NCI-H446 (cell line): ENCODE measurements at regions not wholly inside any gene's neighbourhood (a gene's known extent, or its start where the extent isn't known, plus 50 kb on each side); places are given as distances from the start of the nearest gene placed in this dataset.
"Not testable (repeated sequence)": the region's sequence is repeated elsewhere in the genome, so short reads cannot be mapped to it uniquely, and the experiment has no call there.

Experiments used
- DNase-seq, 2 experiments: peaks; one replicate each; lab custom pipeline; 2025; lab: John Stamatoyannopoulos, UW

DNA sequence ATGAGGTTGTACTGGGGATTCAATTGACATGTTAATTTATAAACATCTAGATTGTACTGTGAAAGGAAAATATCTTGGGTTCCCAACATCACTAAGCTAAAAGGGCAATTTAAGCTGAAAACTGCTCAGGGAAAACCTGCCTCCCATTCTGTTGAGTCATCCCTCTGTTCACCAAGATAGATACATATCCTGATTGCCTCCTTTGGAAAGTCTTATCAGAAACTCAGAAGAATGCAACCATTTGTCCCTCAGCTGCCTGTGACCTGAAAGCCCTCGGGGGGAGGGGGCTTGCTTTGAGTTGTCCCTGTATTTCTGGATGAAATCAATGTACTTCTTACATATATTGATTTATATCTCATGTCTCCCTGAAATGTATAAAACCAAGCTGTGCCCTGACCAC is 187.0 kb upstream of the ETV3 start:
- DNase-seq: no peak

DNA sequence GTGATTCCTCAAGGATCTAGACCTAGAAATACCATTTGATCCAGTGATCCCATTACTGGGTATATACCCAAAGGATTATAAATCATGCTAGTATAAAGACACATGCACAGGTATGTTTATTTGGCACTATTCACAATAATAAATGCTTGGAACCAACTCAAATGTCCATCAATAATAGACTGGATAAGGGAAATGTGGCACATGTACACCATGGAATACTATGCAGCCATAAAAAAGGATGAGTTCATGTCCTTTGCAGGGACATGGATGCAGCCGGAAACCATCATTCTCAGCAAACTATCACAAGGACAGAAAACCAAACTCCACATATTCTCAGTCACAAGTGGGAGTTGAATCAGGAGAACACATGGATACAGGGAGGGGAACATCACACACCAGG is 183.8 kb upstream of the ETV3 start:
- DNase-seq: not testable (repeated sequence)

DNA sequence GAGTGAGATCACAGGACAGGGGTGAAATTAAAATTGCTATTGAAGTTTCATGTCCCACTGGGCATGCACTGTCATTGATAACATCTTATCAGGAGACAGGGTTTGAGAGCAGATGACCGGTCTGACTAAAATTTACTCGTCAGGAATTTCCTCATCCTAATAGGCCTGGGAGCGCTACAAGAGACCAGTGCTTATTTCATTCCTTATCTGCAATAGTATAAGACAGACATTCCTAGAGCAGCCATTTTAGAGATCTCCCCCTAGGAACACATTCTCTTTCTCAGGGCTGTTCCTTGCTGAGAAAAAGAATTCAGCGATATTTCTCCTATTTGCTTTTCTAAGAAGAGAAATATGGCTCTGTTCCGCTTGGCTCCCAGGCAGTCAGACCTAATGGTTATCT is 181.4 kb upstream of the ETV3 start:
- no peak for DNase-seq

DNA sequence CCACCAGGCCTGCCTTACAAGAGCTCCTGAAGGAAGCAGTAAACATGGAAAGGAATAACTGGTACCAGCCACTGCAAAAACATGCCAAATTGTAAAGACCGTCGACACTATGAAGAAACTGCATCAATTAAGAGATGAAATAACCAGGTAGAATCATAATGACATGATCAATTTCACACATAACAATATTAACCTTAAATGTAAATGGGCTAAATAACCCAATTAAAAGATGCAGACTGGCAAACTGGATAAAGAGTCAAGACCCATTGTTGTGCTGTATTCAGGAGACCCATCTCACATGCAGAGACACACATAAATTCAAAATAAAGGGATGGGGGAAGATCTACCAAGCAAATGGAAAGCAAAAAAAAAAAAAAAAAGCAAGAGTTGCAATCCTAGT is 179.0 kb upstream of the ETV3 start:
- DNase-seq: not testable (repeated sequence)

DNA sequence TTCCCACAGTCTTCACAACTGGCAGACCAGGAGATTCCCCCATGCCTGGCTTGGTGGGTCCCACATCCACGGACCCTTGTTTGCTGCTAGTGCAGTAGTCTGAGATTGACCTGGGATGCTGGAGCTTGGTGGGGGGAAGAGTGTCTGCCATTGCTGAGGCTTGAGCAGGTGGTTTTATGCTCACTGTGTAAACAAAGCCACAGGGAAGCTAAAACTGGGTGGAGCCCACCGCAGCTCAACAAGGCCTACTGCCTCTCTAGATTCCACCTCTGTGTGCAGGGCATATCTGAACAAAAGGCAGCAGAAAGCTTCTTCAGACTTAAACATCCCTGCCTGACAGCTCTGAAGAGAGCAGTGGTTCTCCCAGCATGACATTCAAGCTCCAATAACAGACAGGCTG is 177.3 kb upstream of the ETV3 start:
- DNase-seq: no peak

DNA sequence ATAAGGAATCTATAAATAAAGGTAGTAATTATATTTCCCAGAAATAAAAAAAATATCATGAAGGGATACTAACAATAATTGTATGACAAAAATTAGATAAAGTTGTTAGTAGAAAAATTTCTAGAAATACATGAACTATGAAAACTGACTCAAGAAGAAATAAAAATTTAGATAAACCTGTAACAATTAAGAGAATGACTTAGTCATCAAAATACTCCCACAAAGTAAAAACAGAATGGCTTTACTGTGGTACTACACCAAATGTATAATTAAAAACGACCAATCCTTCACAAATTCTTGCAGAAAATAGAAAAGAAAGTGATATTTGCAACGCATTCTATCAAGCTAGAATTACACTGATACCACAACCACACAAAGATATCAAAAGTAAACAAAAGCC is 176.2 kb upstream of the ETV3 start:
- DNase-seq: no peak

DNA sequence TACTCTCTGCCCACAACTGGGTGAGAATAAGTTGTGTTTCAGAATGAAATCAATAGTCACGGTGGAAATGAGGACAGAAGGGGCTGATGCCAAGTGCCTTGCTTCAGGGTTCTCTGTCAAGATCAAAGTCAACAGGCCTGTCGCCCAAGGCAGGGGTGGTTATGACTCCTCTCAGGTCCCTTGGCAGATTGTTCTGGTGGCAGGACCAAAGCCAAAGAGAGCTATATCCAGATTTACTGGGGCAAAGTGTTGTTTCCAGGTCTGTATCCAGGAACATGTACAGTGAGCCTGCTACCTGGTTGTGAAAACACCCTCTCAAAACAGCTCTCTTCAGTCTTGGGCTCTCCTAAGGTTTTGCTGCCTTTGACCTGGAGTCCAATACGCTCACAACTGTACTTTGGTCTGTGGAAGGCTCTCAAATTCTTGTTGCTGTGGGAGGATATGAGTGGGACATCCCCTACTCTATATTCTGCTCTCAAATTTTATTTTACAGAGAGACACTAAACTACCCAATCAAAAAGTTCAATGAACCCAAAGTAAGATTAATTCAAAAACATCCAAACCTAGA is 175.1 kb upstream of the ETV3 start:
- DNase-seq: no peak

DNA sequence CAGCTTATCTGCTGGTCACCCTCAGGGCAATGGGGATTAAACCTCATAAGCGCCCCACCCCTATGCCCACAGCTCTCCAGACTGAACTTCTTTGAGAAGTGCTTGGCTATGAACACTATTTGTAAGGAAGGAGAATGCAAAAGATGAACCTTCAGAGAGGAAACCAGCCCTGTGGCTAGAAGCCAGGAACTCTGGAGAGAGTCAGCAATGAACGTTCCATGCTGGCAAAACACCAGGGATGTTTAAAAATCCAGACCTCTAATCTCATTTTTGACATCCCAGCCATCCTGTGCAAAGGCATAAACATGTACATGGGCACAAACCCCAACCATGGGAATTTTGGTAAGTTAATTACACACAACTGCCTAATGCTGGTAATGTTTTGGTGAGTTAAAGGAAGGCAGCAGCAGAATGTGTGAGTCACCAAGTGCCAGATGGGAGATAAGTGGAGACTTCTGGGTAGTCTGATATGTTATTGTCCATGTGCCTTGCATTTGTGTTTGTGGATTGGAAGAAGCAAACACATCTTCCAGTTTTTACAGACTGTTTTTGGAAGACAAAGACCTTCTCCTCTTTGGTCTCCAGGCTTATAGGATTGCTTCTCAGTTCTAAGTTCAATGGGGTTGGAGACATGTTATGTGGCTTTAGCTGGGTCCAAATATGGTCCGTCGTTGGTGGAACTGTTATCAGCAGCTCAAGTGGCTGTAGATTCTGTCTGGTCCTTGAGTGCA is 174.1 kb upstream of the ETV3 start:
- no peak for DNase-seq

DNA sequence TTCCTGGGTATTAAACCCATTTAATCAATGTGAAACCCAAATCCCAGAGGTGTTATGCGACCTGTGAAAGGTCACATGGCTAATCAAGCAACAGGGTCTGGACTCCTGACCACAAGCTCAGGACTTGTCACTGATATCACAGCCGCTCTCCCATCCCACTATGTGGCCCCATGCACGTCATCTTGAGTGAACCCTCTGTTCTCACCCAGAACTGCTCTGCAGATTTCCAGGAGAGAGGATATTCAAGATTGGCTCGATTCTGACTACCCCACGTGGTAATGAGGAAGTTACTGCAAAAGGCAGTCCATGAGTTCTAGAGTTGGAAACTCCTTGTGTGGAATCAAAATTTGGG is 173.5 kb upstream of the ETV3 start:
- no peak for DNase-seq

DNA sequence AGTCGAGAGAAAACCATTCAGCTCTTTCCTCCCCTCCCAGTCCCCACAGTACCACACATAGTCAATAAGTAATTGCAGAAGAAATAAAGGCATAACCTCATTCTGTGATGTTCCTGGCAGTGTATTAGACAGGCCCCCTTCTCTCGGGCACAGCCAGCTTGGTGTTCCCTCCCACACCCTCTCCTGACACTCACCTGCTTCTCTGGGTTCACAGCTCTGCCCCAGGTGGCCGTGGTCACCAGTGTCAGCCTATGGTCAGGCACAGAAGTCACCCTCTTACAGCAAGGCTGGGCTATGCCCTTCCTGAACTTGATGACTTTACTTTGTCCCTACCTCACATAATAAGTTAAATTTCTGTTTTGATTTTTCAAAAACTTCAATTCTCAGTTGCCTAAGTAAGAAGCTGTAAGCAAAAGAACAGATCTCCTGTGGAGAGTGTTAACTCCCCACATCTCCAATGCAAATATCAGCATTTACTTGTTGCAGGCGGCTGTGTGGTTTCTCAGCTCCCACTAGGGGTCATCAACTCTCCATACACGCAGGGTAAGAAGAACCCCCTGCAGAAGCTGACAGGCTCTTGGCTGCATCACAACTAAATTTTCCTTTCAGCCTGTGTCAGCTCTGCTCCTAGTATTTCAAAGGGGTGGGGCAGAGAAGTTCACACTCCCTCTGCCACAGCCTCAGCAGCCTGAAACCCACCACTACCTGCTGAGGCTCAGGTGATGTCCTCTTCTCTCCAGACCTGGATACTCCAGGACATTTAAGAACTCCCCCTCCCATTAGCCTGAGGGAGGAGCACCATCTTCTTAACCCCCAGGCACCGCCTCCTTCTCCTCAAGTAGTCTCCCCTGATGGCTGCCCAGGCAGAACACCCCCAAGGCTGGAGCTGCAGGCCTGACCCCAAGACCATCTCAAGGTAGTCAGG is 172.9 kb upstream of the ETV3 start:
- DNase-seq: not testable (repeated sequence)

DNA sequence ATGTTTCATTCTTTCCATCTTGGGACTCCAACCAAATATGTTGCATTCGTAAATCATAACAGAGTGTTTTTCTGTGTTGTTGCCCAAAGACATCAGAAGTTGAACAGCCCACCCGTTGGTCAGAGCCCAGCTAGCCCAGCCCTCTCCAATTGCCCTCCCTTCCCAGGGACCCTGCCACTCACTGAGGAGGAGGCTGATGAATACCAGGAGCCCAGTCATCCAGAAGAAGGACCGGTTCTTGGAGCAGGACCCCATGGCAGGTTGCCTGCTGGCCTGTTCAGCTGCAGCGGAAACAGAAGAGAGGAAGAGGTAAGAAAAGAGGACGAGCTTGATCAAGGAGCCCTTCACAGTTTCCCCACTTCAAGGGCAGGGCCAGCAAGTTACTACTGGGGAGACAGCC is 172.2 kb upstream of the ETV3 start:
- no peak for DNase-seq

DNA sequence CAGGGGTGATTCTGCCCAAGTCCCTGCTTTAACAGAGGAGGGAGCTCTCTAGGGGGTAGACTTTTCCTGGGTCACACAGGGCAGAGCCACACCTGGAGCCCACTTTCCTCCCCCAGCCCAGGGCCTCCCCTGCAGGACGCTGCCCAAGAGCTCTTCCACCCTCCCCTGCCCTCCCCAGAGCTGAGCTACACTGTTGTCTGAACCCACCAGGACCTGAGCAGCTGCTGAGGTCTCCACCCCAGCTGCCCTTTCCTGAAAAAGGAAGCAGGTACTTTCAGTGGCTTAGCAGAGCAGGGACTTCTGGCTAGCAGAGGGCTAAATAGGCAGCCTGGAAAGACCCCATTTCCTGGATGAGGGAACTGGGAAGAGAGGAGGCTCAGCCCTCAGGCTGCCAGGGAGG is 169.3 kb upstream of the ETV3 start:
- no peak for DNase-seq

DNA sequence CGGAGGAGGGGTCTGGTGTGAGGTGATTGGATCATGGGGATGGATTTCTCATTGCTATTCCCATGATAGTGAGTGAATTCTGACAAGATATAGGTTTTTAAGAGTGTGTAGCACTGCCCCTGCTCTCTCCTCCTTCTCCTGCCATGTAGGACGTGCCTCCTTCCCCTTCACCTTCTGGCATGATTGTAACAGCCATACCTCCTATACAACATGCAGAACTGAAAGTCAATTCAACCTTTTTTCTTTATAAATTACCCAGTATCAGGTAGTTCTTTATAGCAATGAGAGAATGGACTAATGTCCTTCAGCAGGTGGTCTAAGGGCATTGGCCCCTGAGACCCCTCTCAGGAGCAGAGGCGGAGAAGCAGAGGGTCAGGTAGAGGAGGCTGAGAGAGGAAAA is 168.7 kb upstream of the ETV3 start:
- DNase-seq: no peak

DNA sequence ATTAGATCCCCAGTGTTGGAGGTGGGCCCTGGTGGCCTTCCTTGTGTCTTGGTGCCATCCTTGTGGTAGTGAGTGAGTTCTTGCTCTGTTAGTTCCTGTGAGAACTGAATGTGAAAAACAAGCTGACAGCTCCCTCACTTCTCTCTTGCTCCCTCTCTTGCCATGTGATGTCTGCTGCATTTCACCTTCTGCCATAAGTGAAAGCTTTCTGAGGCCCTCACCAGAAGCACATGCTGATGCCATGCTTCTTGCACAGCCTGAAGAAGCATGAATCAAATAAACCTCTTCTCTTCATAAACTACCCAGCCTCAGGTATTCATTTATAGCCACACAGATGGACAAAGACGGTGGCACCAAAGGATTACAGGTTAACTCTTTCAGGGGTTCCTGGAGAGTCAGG is 166.1 kb upstream of the ETV3 start:
- DNase-seq: no peak

DNA sequence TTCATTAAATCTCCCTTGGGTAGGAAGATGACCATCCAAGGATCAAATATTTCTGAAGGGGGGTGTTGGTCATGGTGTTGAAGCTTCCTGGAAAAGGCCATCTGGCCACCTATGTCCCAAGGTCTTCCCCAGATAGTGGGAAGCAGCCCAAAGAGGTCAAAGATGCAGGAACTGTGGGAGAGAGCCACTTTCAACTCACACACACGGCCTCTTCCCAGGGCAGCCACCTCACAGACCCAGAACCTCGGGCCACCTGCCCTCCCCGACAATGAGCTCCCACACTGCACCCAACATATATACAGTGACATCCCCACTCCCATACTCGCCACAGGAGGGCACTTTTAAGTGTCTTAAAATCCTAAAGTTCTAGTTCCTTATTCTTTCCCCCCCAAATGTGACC is 164.5 kb upstream of the ETV3 start:
- no peak for DNase-seq

DNA sequence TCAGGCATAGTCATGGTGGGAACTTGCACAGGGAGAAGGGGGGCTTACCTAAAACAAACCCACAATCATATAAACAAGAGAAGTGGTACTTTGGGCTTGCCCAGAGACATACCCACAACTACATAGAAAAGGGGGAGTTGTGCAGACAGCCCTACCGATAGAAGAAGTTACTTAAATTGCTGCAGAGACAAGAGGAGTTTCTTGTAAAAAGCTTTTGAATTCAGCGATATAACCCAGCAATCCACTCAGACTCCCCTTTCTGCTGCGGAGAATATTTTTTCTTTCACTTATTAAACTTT is 164.0 kb upstream of the ETV3 start:
- DNase-seq: no peak

DNA sequence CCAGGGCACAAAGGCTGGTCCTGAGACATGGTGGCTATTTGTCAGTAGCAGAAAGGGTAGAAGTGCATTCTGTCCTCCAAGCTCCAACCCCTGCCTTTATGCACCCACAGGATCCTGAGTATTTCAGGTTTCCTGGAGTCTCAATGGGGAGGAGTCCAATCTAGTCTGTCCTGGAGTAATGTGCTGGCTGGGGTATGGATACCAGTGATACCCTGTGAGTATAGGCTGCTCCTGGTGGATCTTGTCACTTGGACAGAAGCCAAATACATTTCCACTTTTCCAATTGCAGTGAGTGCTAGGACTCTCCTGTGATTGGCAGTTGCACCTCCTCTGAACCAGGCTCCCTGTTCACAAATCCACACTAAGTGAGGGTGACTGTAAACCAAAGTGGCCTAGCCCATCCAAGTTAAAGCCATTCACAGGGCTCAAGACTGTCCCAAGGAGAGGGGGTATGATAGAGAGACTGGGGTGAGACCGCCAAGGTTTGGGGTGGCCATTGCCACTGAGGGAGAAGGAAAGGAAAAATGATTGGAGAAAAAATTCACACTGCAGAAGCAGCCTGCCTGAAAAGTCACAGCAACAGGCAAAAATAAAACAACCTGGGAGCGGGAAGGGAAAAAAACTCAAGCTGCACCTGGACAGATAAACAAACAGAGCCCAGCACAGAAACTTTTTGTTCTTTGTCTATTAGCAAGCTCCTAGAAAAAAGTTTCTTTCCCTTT is 163.4 kb upstream of the ETV3 start:
- DNase-seq: no peak

DNA sequence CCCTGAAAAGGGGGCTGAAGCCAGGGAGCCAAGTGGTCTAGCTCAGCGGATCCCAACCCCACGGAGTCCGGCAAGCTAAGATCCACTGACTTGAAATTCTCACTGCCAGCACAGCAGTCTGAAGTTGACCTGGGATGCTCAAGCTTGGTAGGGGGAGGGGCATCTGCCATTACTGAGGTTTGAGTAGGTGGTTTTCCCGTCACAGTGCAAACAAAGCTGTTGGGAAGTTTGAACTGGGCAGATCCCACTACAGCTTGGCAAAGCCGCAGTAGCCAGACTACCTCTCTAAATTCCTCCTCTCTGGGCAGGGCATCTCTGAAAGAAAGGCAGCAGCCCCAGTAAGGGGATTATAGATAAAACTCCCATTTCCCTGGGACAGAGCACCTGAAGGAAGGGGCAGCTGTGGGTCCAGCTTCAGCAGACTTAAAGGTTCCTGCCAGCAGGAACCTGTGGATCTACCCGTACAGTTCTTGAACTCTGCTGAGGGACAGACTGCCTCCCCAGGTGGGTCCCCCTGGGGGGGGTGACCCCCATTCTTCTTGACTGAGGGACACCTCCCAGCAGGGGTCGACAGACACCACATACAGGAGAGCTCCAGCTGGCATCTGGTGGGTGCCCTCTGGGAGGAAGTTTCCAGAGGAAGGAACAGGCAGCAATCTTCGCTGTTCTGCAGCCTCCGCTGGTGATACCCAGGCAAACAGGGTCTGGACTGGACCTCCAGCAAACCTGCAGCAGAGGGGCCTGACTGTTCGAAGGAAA is 156.4 kb upstream of the ETV3 start:
- not testable (repeated sequence) for DNase-seq

DNA sequence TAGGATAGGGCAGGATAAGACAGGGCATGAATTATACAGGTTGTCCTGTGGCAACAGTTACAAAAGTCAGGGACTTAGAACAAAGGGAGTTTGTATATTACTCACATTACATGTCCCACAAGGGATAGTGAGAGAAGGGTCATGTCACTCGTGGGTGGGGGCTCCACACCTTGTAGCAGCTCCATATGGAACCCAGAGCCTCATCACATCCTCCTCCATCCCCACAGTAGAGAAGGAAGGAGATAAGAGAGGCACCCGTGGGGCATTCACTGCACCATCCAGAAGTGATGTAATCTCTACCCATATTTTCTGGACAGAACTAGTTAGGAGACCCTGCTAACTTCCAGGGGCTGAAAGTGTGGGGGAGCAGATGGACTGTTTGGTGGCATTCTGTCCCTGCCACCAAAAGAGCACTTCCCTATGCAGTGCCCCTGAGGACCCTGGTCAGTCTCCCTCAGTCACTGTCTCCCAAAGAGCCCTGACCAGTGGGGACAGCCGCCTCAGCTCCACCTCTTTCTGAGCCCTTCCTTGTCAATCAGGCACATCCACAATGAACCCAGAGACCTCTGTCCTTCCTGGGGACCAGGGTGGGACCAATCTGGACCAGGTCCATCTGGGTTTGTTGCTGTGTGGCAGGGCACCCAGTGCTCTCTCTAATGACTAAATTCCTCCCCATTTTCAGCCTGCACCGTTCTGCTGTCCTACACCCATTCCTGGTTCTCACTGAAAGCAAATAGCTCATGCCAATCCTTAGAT is 154.8 kb upstream of the ETV3 start:
- no peak for DNase-seq

DNA sequence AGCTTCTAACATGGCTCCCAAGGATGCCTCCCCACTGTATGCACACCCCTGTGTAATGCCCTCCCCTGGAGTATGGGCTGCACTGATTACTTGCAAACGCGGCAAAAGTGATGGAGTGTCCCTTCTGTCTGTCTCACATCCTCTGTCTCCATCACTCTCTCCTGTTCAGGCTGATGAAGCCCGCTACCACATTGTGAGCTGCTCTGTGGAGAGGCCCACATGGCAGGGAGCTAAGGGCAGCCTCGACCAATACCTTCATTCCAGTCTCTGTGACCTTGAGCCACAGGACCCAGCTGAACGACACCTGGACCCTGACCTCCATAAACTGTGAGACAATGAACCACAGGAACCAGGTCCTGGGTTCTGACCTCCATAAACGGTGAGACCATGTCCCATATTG is 154.1 kb upstream of the ETV3 start:
- no peak for DNase-seq

DNA sequence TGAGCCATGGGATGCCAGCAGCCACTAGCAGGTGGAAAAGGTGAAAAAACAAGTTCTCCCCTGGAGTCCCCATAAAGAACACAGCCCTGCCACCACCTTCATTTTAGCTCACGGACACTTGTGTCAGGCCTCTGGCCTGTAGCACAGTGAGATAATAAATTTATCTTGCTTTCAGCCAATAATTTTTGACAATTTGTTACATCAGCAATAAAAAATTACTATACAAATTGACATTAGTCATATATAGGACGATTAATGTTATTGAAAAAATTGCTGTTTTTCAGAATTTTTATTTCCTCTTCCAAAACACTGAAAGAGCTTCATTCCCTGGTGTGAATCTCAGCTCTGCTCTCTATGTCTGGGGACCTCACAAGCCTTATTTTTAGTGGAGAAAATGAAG is 152.9 kb upstream of the ETV3 start:
- no peak for DNase-seq
